ENCODE measurements at regions not wholly inside any gene's neighbourhood (a gene's known extent, or its start where the extent isn't known, plus 50 kb on each side); places are given as distances from the start of the nearest gene placed in this dataset.
"Not testable (repeated sequence)": the region's sequence is repeated elsewhere in the genome, so short reads cannot be mapped to it uniquely, and the experiment has no call there.

DNA sequence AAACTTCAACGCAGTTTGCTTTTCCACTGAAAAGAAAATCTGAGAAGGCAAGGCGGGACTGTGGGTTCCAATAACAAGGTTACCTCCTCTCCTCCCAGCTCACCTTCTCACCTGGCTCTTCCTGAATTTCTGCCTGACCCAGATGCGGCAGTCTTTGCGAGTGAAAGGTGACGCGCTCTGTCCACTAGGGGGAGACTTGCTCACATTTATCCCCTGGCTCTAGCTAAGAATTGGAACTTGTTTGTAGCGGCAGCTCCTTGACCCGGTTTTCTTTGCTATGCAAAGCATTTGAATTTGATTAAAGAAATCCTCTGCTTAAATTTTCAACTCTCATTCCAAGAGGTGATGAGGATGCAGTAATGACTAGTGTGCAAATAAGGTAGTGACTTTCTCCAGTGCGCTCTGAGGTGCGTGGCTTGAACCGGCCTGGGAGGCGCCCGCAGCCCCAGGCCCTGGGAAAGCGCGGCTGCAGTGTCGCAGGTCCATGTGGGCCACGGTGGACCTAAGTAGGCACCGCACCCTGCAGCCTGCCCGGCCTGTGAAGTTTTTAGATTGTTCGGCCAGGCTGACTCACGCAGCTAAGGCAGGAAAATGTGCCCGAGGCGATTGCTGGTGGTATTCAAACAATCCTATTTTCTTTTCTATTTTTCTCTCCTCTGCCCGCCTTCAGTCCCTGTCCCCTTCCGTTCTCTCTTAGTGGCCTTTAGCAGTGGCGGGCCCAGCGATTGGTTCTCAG lies 336.9 kb upstream of the NPSR1 start:
- no peak overlapping the region for H3K4me3 ChIP-seq (ENCODE audit: low read depth, low read length)
- no peak for DNase-seq (ENCODE audit: low read depth)

DNA sequence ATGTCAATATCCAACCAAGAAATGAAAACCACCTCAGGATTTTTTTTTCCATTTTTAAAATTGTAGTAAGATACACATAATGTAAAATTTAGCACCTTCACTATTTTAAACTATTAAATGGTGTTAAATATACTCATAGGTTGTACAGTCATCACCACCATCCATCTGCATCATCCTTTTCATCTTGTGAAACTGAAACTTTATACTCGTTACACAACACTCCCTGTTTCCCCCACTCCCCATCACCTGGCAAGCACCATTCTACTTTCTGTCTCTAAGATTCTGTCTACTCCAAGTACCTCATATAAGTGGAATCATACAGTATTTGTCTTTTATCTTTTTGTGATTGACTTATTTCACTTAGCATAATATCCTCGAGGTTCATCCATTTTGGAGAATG lies 335.2 kb upstream of the NPSR1 start:
- no peak for DNase-seq (ENCODE audit: low read depth)

DNA sequence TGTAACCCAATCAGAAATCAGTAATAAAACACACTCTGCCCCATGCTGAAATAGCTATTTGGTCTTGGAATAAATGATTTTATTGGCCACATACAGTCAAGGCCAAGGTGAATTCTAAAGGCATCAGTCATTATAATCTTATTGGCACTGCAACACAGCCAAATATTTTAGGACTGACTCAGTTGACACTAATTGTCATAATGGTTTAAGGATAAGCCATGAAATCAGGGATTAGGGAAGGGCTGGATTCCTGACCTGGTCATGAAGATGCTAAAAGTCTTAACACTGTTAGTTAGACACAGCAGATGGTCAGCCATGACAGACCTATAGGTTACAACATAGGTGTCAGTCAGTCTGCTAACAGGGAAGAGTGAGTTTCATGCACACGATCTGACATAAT lies 330.3 kb upstream of the NPSR1 start:
- no peak overlapping the region for H3K4me3 ChIP-seq (ENCODE audit: low read depth, low read length)
- DNase-seq (ENCODE audit: low read depth) = no peak

More for the DNA sequence above, 335.2 kb upstream of the NPSR1 start:
- H3K4me3 ChIP-seq (ENCODE audit: low read depth, low read length) = no peak overlapping the region

DNA sequence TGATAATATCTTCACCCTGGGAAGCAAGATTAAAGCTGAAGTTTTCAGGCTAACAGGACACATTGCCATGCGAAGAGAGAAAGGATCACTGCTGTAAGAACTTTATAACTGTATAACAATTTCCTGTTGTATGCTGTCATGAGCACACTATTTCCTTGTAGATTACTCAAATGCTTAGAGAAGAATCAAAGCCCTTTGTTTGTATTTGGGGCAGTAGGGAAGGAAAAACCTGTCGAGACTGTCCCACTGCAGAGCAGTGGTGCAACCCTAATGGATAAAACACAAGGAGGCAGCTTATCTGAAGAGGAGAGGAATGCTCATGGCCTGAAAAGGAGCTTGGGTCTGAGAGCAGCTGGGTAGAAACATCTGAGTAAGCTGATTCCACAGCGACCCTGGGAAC lies 327.7 kb upstream of the NPSR1 start:
- H3K4me3 ChIP-seq (ENCODE audit: low read depth, low read length) = no peak overlapping the region
- DNase-seq (ENCODE audit: low read depth) = no peak

DNA sequence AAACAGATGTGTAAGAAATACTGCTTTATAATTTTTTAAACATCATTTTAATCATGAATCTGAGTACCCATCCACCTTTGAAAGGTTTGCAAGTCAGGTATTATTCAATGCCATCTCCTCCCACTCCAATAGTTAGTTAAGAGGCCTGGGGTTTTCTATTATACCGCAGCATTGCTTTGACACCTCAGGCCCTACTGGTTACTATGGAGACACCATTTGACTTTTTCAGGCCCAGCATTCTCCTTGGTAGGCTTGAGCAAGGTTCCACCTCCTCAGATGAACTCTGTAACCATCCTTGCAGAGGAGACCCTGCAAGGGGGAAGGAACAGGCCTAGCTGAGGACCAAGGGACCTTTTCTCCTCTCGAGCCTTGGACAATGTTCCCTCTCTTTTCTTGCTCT lies 326.9 kb upstream of the NPSR1 start:
- H3K4me3 ChIP-seq (ENCODE audit: low read depth, low read length) = no peak overlapping the region
- no peak for DNase-seq (ENCODE audit: low read depth)

DNA sequence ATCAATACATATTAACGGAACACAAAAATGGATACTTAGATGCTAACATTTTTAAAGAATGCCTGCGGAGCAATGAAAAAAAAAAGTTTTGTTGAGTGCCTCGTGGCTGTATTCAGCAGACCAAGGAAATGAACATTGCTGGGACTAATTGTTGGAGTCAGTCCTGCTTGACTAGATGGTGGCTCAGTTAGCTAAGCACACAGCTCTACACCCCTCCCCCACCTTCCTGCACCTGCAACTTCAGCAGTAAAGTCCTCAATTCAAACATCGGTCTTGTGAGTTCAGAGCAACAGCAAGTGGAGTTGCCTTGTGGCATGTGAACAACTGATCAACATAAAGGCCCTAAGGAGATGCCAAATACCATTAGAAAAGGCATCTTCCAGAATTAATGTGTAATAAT lies 326.0 kb upstream of the NPSR1 start:
- no peak for DNase-seq (ENCODE audit: low read depth)
- no peak overlapping the region for H3K4me3 ChIP-seq (ENCODE audit: low read depth, low read length)

DNA sequence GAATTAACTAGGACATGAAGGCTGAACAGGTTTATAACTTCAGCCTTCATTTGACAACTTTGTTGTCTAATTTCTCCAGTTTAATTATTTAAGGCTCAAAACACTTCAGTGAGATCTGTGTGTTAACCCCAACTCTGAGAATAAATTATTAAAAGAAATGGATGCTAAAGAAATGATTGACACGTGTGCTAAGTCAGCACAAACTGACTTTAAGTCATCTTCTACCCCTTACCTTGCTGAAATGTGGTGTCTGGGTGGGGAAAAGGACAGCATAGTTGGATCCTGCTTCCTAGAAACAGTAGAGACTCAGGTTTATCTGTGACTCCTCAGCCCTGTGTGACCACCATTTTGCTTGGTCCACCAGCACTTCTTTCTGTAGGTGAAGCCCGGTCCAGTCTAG lies 324.8 kb upstream of the NPSR1 start:
- no peak overlapping the region for H3K4me3 ChIP-seq (ENCODE audit: low read depth, low read length)
- DNase-seq (ENCODE audit: low read depth) = no peak

DNA sequence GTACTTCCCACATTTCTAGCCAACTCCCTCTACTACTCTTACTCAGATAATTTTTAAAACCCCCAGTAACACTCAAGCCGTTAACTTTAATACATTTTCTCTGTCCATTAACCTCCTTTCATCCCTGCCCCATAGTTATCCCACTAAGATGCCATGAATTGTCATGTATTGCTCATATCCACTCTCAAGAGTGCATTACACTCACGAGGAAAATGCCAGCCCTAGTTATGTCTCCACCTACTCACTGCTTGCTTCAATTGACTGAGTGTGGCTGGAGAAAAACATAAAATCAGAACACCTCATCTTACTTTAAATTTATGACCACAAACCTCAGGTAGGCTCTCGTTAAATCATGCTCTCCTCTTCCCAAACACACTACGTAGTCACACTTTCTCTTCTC lies 324.1 kb upstream of the NPSR1 start:
- no peak overlapping the region for H3K4me3 ChIP-seq (ENCODE audit: low read depth, low read length)
- DNase-seq (ENCODE audit: low read depth) = no peak

DNA sequence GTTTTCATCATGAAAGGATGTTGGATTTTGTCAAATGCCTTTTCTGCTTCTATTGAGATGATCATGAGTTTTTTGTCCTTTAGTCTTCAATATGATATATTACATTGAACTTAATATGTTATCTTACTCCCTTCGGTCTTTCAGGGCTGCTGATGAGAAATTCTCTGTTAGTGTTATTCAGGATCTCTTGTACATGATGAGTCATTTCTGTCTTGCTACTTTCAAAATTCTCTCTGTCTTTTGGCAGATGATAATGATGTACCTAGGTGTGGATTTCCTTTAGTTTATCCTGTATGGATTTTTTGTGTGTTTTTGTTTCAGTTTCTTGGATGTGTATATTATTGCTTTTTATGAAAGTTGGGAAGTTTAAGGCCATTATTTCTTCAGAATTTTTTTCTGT lies 320.9 kb upstream of the NPSR1 start:
- DNase-seq (ENCODE audit: low read depth) = no peak

DNA sequence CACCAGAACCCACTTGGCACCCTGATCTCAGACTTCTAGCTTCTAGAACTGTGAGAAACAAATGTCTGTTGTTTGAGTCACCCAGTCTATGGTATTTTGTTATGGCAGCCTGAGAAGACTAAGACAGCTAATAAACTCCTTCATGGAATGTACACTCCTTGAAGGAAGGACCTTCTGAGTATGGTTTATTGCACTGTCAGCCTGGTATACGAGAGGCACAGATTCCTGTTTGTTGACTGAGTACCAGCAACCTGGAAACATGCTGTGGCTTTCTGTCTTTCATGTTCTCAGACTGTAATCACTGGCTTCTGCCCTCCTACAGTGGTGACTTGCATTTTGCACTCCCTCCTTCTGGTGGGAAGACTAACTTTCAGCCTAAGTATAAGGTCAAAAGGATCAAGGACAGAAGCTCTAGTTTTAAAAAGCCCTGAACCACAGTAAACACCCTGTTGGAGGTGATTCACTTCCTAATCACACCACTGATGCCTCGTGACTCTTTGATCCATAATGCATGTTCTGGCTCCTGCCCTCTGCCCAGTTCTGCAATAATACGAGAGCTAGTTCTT lies 319.0 kb upstream of the NPSR1 start:
- no peak overlapping the region for H3K4me3 ChIP-seq (ENCODE audit: low read depth, low read length)
- no peak for DNase-seq (ENCODE audit: low read depth)

More for the DNA sequence above, 320.9 kb upstream of the NPSR1 start:
- H3K4me3 ChIP-seq (ENCODE audit: low read depth, low read length) = no peak overlapping the region

DNA sequence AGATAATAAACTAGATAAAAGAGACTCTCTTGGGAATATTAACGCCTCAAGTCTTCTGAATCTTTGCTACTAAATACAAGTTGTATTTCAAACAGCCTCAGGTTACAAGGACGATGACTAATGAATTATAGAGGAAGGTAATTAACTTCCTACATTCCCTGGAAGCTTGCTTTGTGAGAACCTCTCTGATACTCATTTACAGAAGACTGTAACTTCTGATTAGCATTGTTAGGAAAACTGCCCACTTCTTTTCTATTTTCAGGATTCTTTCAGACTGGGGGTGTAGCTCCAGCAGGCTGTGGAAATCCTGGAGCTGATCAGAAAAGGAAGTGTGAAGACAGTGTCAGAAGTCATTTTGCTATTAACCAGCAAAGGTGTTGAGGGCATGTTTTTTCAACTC lies 316.7 kb upstream of the NPSR1 start:
- H3K4me3 ChIP-seq (ENCODE audit: low read depth, low read length) = no peak overlapping the region
- no peak for DNase-seq (ENCODE audit: low read depth)

DNA sequence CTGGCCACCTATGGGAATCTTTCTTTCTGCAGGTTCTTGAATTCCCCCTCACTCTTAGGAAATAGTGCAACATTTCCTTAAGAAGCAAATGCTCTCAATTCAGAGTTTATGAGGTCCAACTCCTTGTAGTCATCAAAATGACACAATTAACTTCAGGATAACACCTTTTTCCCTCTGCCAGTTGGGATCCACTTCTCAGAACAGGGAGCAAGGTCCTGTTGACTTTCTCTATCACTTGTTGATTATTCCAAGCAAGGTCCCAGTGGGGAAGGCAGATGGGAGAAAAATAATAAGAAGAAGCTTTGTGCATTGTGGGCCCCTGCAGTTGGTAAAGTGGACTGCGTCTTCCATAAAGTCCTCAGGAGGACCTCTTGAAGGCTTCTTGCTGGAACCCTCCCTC lies 315.6 kb upstream of the NPSR1 start:
- no peak overlapping the region for H3K4me3 ChIP-seq (ENCODE audit: low read depth, low read length)
- no peak for DNase-seq (ENCODE audit: low read depth)

DNA sequence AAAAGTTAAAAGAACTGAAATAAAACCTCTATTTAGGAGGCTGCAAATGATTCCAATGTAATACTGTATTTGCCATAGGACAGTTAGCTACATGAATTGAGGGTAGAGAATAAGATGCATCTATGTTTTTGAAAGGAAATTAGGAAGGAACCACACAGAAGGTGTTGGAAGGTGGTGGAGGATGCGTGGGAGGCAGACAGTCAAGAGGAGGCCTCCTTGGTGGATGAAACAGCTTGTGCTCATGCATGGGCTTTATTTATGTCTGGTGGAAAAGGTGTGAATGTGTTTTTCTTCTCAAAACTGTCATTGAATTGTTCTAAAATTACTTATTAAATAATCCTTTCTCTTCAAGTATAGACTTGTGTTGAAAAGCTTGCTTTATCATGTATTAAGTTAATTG lies 314.4 kb upstream of the NPSR1 start:
- H3K4me3 ChIP-seq (ENCODE audit: low read depth, low read length) = no peak overlapping the region
- DNase-seq (ENCODE audit: low read depth) = no peak

DNA sequence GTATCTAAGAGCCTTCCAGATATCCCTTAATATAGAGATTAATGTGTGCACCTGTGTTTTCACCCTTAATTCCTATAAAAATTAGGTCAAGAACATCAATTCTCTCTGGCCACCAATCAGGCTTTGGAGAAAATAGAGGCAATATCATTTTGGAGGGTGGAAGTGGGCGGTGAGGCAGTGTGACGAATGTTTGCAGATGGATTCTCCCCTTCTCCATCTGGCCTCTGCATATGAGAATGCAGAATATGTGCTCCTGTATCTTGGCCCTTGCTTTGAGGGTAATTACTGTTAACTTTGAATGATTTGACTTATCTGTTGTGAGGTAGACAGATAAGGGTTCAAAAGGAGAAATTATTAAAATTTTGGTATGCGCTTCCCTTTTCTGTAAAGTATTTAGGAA lies 304.0 kb upstream of the NPSR1 start:
- no peak overlapping the region for H3K4me3 ChIP-seq (ENCODE audit: low read depth, low read length)

DNA sequence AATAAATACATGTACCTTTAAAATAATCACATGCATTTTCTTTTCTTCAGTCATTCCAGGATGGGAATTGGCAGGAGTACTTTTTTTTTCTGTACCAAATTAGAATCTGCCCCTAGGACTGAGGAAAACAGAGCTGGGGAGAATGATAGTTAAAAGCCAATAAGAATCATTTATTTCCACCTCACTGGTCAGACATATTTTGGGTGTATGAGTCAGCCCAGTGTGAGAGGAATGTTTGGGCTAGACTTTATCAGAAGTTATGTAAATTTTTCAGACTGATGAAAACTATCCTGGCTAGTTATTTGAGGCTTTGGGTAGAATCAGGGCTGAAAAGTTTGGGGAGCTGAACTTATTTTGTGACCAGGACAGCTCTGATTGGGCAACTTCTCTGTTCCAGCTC lies 303.1 kb upstream of the NPSR1 start:
- no peak overlapping the region for H3K4me3 ChIP-seq (ENCODE audit: low read depth, low read length)
- DNase-seq (ENCODE audit: low read depth) = no peak

More for the DNA sequence above, 304.0 kb upstream of the NPSR1 start:
- DNase-seq (ENCODE audit: low read depth) = no peak

DNA sequence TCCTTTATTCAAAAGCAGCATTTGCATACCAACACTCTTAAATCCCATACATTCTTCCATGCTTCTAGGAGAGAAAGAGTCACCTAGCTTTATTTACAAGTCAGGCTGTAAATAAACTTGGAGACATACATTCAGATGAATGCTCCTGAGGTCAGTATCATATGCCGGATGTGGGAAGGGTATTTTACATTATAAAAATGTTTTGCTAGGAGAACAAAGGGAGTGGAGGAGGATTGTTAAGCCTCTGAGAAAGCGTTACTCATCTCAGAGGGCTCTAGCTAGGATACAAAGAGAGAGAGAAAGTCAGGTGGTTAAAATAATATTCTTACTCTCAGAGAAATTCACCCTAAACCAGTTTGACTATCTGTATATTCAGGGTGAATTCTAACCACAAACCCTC lies 300.9 kb upstream of the NPSR1 start:
- H3K4me3 ChIP-seq (ENCODE audit: low read depth, low read length) = no peak overlapping the region
- no peak for DNase-seq (ENCODE audit: low read depth)

DNA sequence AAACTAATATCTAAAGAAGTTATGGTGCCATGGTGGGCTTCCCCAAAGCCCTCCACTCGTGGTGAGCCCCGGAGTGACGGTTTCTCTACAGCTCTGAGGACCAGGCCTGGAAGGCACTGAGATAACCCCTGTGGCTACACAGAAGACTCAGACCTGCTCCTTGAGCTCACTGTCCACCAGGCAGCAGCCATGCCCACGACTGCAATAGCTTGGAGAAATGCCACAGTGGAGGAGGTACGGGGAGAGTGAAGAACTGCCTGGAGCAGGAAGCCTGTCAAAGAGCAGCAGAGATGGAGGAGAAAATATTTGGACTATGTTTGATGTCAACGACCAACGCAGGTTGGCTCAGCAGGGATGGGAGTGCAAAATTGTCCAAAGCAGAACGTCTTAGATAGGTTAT lies 300.1 kb upstream of the NPSR1 start:
- H3K4me3 ChIP-seq (ENCODE audit: low read depth, low read length) = no peak overlapping the region
- no peak for DNase-seq (ENCODE audit: low read depth)

DNA sequence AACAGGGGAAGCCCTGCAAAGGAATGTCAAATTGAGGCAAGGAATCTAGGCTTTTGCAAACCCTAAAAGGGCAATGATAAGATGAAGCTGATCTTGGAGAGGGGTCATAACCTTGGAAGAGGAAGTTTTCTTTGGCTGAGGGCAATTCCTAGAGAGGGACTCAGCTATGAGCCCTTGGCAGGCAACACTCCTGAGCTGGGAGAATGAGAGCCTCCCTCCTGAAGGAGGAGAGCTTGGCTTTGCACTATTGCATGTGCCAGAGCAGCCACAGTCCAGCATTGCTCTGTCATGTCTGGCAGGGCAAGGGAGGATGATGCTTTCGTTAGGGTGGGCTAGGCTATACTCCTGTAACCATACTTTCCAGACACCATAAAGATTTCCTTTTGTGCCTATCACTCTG lies 299.4 kb upstream of the NPSR1 start:
- not testable (repeated sequence) for H3K4me3 ChIP-seq (ENCODE audit: low read depth, low read length); DNase-seq (ENCODE audit: low read depth)

DNA sequence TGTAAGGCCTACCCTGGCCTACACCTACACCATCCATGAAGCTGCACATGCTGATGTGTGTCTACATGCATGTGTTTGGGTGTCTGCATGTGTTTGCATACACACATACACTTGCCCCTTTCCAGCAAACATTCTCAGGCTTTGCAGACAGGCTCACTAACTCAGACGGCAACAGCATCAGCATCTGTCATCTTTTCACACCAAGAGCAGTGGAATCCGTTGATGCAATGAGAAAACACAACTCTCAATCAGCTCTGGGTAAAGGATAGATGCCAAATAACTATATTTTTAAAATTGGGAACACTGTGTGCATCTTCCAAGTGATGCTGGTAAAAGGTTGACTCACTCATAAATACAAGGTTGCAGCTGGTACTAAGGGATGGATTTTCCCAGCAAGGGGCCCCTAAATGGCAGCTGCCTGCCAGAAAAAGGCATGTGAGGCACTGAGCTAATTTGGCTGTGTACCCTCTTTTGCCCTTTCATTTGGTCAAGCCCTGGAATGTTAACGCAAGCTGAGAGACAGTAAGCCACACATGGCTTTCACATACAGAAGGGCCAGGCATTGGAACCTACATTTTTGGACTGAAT lies 296.3 kb upstream of the NPSR1 start:
- H3K4me3 ChIP-seq (ENCODE audit: low read depth, low read length) = no peak overlapping the region
- DNase-seq (ENCODE audit: low read depth) = no peak

DNA sequence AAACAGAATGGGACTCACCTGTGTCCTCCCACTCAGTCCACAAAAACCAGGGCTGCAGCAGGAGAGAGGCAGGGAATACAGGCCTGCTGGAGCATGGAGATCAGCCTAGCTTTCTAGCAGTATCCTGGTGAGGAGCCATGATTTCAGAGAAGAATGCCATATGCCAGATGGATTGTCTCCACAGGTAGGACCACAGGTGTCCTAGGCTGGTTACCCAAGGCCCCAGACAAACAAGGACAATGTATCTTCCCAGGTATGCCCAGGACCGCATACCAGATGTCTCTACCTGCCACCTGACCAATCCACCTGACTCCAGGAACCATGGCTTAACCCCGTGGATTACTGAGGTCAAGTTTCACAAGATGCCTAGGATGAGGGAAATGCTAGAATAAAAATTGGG lies 295.4 kb upstream of the NPSR1 start:
- no peak for DNase-seq (ENCODE audit: low read depth)
- no peak overlapping the region for H3K4me3 ChIP-seq (ENCODE audit: low read depth, low read length)

DNA sequence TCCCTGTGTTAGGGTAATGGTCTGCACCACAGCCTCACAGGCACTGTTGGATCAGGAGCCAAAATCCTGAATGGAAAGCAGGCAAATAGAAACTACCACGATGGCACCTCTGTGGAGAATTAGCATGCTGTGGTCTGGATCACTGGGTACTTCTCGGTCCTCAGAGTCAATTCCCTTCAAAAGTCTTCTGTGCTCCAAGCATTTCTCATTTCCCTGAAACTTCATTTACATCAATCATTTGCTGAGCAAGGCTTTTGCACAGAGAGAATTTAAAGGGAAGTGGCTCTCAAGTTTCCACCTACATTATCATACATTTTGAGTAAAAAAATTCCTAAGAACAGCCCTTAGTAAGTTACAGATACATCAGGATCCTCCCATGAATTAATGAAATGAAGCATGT lies 293.9 kb upstream of the NPSR1 start:
- DNase-seq (ENCODE audit: low read depth) = no peak
- no peak overlapping the region for H3K4me3 ChIP-seq (ENCODE audit: low read depth, low read length)

Data from skeletal muscle cell (primary cell).